GM11168 (cell line): ENCODE measurements at regions not wholly inside any gene's neighbourhood (a gene's known extent, or its start where the extent isn't known, plus 50 kb on each side); places are given as distances from the start of the nearest gene placed in this dataset.

ENCODE experiments used
- in situ Hi-C: fragments of 300-500 bp; cut with MboI; formaldehyde crosslinking; loops from one replicate; pipeline ENCODE4 v1.12.0; 2022; ENCODE audit warnings: low sequenced_read_pairs; ENCODE audit not compliant: unreplicated experiment

GRCh38 chr14:54088271-54088670 lies 131.6 kb upstream of the BMP4 start:
- in situ Hi-C loops: no loop called here

- in situ Hi-C loops: no loop called here
Observed at GRCh38 chr14:54090274-54090673, 133.6 kb upstream of the BMP4 start.

DNA sequence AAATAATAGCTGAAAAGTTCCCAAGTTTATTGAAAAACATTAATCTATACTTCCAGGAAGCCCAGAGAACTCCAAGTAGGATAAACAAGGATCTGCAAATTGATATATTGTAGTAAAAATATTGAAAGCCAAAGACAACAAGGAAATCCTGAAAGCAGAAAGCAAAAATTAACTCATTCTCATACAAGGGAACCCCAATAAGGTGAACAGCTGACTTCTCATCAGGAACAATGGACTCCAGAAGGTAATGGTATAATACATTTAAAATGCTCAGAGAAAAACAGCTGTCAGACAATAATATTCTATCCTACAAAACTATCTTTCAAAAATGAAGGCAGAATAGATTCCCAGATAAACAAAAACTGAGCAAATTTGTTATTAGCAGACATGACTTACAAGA lies 138.1 kb upstream of the BMP4 start:
- in situ Hi-C loops: no loop called here

GRCh38 chr14:54098536-54098935 lies 141.9 kb upstream of the BMP4 start:
- in situ Hi-C loops: no loop called here

DNA sequence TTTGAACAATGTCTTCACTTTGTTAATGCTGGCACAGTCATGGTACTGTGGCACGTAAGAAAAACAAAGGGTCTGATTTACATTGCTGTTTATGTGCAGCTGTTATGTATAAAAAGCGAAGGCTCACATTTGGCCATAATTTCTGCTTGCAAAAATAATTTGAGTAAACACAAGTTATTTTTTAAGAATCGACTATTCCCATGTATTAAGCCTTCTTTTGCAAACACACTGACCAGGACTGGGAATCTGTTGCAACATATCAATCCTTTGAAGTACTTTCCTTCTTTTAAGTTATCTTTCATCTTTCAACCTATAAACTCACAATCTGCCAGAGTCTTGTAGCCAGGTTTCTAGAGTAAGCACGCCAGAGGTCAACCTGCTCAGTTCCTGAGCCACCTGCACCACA lies 145.4 kb upstream of the BMP4 start:
- in situ Hi-C loops: no loop called here

- in situ Hi-C loops: no loop called here
Observed at GRCh38 chr14:54102530-54102929, 145.9 kb upstream of the BMP4 start.

DNA sequence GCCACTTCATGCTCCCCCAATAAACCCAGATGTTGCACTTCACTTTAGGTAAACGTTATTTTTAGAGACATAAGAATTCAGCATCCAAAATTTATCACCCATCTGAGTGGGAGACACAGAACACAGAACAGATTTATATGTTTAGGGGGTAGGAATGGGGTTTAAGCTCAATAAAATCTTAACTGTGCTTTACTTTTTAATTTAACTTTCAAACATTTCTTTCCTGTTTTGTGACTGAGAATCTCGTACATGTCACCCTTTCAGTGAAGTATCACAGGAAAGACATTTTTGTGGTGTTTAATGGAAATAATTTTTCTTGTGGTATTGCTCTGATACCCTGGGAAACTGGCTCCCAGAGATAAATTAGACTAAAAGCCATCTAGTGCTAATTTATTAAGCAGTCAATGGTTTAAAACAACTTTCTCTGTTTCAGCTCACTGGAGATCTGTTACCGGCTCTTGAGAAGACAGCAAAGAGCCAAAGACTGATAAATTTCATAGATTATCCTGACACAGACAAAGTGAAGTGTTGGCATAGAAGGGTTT lies 148.0 kb upstream of the BMP4 start:
- in situ Hi-C loops: no loop called here

GRCh38 chr14:54105406-54105805 lies 148.8 kb upstream of the BMP4 start:
- in situ Hi-C loops: no loop called here

DNA sequence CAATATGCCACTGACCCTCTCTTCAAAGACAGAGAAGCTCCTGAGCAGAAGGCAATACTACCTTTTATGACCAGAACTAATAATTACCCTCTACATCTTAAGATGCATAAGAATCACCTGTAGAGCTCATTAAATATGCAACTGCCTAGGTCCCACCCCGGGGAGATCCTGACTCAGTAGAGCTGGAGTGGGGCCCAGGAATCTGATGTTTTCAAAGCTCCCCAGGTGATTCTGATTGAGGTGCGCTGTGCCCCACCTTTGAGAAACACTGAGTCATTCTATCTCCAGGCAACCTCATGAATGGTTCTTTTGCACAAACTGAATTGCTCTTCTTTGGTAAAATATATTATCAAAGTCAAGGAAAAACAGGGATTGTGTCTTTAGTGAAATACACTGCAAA lies 149.3 kb upstream of the BMP4 start:
- in situ Hi-C loops: no loop called here

DNA sequence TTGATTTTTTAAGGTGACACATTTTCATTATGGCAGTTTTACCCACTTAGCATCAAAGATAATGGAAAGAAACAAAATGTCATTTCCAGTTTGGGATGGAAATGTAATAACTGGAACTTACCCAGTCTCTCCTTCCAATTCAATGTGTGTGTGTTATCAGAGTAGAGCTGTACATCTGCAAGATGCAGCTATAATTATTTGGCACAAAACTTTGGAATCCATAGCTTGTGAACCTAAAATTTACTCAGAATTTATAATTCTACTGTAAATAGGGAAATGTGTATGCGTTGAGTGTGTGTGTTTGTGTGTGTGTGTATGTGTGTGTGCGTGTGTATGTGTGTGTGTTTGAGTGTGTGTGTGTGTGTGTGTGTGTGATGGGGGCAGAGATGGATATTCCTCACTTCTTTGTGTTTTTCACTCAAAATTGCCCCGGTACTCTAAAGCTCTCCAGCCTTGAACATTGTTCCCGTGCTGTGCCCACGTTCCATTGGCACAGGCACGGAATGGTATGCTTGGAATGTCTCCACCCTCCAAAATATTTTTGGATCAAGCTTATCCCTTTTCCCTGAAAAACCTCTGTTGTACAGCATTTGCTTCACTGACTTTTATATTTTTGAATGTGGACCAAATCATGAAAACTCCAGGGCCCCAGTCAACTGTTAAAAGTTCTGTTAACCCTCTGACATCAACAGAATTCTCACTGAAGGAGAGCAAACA lies 150.2 kb upstream of the BMP4 start:
- in situ Hi-C loops: no loop called here

DNA sequence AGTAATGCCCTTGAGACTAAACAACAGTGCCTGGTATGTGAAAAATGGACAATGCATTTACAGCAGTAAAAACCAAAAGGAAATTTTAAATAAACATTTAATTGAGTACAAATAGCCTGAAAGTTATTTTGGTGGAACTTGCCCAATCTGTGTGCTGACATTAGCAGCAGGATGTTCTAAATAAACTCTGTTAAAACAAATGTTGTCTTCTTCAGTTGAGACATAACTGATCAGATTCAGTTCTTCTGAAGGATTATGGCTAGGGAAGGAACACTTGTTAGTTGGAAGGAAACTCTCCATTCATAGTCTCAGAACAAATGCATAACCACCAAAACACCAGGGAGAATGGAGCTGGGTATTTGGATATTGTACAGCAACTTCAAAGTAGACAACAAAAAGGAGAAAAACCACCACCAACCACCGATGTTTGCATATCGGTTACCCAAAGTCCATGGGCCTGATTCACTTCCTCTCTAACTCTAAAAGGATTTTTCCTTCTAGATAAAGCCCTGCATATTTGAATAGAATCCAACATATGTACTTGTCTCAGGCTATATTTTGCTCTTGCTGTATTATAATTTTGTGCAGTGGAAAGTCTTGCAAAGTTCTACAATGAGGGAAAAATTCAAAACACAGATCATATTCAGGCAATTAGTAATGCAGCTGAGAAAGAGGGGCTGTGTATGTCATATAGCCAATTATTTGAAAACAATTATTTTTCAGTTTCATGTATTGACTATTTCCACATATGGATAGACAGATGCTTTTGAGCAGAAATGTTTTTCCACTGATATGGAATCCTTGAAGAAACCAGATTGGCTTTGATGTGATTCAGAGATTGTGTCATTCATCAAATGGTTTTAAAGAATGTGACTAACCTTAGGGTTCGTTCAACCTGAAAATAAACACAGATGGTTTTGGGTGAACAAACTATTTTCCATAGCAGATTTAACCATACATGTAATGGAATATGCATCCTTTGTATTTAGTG lies 152.2 kb upstream of the BMP4 start:
- in situ Hi-C loops: no loop called here

DNA sequence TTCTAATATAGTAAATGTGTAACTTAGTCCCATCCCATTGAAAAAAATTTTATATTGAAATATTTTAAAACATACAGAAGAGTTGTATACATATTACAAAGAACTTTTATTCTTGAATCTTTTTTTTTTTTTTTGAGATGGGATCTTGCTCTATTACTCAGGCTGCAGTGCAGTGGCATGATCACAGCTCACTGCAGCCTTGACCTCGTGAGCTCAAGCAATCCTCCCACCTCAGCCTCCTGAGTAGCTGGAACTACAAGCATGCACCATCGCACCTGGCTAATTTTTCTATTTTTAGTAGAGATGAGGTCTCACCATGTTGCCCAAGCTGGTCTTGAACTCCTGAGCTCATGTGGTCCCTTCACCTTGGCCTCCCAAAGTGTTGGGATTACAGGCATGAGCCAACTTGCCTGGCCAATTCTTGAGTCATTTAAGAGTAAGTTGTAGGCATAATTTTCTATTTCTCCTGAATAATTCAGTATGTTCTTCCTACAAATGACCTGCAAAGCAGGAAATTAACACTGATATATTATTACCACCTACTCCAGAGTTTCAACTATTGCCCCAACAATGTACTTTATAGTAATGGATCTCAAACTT lies 153.0 kb upstream of the BMP4 start:
- in situ Hi-C loops: no loop called here

GRCh38 chr14:54114941-54115340 lies 158.3 kb upstream of the BMP4 start:
- in situ Hi-C loops: no loop called here

DNA sequence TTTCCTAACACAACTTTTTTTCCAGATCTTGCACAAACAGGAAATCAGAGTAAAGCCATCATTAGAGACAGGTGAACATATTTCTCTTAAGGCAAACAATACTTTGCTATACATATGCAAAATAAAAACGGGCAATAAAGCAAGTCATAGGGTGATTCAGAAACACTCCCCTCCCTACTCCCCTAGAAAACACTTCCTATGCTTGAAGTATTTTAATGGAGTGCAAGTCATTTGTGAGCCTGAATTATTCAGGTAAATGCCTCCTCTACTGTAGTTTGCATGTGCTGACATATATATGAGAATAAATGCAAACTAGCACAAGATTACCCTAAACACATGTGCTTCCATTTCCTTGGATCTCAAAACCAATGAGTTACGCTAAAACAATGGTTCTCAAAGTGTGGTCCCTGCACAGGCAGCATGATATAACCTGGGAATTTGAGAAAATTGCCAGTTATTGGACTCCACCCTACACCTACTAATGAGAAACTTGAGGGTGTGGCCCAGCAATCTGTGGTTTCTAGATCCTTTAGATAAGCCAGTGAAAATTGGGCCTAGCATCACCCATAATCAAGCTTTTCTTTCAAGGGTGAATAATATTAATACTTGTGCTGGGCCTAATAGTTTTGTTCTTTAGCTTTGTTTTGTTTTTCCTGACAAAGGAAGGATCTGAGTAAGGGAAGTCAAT lies 159.7 kb upstream of the BMP4 start:
- in situ Hi-C loops: no loop called here

GRCh38 chr14:54116972-54117371 lies 160.3 kb upstream of the BMP4 start:
- in situ Hi-C loops: no loop called here

DNA sequence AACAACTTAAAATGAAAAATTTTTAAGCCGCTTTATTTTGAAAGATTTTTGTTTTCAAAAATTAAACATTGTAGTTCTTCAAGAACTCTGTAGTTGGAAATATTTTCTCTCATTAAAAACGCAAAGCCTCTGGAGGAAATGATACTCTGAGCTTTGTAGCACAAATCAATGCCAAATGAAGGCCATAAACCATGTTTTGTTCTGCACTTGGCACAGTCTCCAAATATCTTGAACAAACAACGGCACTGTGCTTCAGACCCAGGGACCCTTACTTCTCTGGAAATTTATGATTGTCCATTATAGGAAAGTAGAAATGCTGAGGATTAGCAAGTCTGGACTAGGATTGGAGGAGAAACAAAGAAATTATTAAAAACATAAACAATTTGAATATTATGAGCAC lies 160.8 kb upstream of the BMP4 start:
- in situ Hi-C loops: no loop called here

GRCh38 chr14:54117924-54118323 lies 161.3 kb upstream of the BMP4 start:
- in situ Hi-C loops: no loop called here

- in situ Hi-C loops: no loop called here
Observed at GRCh38 chr14:54120260-54120659, 163.6 kb upstream of the BMP4 start.

GRCh38 chr14:54121466-54122027 lies 164.9 kb upstream of the BMP4 start:
- in situ Hi-C loops: no loop called here

DNA sequence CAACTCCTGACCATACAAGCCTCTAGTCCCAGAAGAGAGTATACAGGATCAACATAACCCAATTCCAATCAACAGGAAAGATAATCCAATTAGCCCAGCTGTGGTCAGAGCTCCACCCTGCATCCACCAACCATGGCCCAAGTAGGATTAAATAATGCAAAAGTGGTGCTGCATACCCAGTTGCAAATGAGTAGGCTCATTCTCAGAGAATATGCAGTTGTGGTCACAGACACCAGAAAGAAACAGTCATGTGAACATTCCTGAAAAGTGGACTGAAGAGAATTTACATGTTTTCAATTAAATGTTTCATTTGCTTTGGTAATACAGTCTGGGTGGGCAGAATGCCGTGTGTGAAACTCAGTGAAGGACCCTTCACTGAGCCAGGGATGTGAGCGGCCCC lies 167.2 kb upstream of the BMP4 start:
- in situ Hi-C loops: no loop called here
